ENCODE measurements at regions not wholly inside any gene's neighbourhood (a gene's known extent, or its start where the extent isn't known, plus 50 kb on each side); places are given as distances from the start of the nearest gene placed in this dataset.
"Not testable (repeated sequence)": the region's sequence is repeated elsewhere in the genome, so short reads cannot be mapped to it uniquely, and the experiment has no call there.

DNA sequence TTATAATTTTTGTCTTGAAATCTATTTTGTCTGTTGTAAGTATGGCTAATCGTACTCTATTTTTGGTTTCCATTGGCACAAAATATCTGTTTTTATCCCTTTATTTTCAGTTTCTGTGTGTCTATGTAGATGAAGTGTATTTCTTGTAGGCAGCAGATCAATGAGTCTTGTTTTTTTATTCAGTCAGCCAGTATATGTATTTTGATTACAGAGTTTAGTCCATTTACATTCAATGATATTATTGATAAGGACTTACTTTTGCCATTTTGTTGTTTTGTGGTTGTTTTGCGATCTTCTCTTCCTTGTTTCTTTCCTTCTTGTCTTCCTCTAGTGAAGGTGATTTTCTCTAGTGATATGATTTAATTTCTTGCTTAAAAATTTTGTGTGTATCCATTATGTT lies 336.3 kb upstream of the SPRY2 start:
- no peak for DNase-seq

GRCh38 chr13:80675442-80675841 lies 334.5 kb upstream of the SPRY2 start:
- DNase-seq: not testable (repeated sequence)

- no peak for DNase-seq
Observed at GRCh38 chr13:80671773-80672172, 330.8 kb upstream of the SPRY2 start.

GRCh38 chr13:80669112-80669511 lies 328.2 kb upstream of the SPRY2 start:
- DNase-seq: no peak

GRCh38 chr13:80668452-80668851 lies 327.5 kb upstream of the SPRY2 start:
- DNase-seq: no peak

DNA sequence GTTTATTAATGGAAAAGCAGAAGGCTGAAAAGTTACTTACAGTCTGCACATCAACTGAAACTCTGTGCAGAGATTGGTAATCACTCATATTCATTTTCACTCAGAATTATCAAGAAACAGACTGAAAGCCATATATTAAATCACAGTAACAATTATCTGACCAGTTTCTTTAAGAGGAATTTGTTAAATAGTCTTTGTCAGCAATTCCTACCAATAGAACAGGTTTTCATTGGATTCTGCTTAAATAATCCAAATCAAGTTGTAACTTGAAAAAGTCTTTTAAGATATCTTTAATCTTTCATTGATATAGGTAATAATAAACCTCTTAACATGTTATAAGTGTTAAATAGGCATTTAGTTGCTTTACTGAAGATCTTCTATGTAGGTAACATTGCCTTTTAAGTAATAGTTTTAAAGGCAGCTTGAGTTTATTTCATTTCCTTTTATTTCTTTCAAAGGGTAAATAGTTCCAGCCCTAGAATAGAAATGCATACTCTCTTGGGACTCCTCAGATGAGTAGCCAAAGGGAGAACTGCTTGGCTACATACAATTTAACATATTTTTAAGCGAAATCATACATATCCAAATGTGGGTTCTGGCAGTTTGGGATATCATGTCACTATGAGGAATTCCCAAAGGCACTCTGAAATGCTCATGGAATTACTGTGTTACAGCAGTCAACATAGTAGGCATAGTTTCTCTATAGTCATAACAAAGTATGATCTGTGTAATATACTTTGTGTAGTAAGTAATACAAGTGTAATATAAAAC lies 326.0 kb upstream of the SPRY2 start:
- no peak for DNase-seq

GRCh38 chr13:80665792-80666333 lies 324.9 kb upstream of the SPRY2 start:
- no peak for DNase-seq

GRCh38 chr13:80664950-80665349 lies 324.0 kb upstream of the SPRY2 start:
- DNase-seq: no peak

GRCh38 chr13:80663788-80664187 lies 322.9 kb upstream of the SPRY2 start:
- DNase-seq: no peak

- no peak for DNase-seq
Observed at GRCh38 chr13:80658705-80659104, 317.8 kb upstream of the SPRY2 start.

DNA sequence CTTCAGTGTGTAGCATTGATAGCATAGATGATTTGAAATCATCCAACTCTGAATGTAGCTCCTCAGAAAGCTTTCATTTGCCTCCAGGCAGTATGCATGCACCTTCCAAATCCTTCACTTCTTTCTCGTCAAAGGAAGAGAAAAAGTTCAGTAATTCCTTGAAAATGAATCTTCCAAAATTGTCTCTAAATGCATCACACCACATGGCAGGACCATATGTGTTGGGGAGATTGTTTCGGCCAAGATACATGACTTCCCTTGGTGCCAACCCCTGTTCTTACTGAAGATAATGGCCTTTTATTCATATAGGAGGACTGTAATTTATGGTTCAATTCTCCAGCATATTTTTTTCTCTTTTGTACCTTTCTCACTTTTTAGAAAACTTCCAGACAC lies 315.6 kb upstream of the SPRY2 start:
- no peak for DNase-seq

DNA sequence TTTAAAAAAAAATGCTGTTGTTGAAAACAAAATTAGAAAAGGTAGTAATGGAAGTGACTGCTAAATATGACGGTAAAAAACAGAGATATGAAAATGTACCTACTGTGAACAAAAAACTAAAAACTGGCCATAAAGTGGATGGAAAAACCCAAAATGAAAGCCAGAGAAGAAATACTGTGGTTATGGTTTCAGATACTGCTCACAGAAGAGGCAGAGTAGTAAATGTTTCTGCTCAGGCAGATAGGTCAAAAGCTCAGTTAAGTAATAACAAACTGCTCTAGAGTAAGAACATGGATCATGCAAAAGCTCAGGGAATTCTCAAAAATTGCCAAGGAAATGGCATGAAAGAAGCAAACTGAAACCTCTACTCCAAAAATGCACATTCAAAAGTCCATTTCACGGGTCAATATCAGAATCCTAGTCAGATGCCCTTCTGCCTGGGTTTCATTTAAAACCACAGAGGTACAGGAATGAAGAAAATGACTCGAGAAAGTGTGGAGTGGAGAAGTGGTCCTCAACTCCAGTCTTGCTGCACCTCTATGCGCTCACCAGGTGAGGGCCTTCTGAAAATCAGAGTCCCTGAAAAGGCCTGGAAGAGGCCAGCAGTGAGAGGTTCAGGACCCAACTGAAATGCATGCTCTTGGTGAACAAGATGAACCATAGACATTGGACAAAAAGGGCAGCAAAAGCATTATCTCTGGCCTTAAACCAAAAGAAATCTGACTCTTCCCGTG lies 315.0 kb upstream of the SPRY2 start:
- no peak for DNase-seq

GRCh38 chr13:80654638-80655249 lies 313.8 kb upstream of the SPRY2 start:
- peak; percentile 63 for DNase-seq

DNA sequence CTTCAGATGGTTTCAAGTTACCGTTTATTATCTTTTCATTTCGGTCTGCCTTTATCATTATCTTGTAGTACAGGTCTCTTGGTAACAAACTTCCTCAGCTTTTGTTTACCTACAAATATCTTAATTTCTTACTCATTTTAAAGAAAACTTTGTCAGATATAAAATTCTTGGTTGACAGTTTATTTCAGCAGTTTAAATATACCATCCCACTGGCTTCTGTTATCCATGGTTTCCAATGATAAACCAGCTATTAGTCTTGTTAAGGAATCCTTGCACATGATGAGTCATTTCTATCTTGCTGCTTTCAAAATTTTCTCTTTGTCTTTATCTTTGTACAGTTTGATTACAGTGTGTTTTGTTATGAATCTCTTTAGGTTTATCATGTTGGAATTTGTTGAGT lies 308.3 kb upstream of the SPRY2 start:
- no peak for DNase-seq

- DNase-seq: no peak
Observed at GRCh38 chr13:80642641-80643040, 301.7 kb upstream of the SPRY2 start.

- no peak for DNase-seq
Observed at GRCh38 chr13:80633251-80633650, 292.3 kb upstream of the SPRY2 start.

DNA sequence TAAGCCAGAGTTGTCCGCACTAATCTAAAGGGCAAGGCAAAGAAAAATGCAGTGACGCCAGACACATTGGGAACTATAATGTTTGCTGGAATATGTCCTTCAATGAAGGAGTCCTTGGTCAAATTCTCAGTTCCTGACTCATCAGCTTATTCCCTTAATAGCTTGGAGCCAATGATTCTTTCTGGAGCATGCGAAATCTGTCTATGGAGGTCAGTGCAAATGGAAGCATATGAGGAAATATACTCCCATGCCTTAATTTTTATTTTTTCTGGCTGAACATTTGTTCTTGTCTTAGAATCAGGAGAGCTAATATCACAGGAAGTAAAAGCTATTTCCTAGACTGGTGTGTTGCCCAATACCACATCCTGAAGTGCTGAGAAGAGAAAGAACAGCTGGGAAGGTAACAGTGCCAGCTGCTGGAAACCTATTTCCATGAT lies 289.8 kb upstream of the SPRY2 start:
- no peak for DNase-seq

- no peak for DNase-seq
Observed at GRCh38 chr13:80618781-80619180, 277.9 kb upstream of the SPRY2 start.

DNA sequence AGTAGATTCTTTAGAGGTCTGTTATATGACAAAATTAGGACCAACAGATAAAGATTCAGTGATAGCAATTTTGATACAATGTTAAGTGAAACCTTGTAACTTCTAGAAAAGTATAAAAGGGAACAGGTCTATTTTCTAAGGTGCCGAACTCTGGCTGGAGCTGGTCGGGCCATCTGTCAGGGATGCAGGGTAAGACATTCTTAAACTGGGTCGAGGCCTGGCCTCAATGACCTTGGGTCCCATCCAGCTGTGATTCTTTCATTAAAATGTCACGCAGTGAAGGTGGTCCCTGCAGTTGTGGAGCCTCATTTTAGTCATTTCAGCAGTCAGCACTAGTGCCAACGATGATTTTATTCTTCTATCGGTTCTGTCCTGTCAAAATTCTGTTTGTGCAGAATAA lies 271.9 kb upstream of the SPRY2 start:
- peak; percentile 9 for DNase-seq

DNA sequence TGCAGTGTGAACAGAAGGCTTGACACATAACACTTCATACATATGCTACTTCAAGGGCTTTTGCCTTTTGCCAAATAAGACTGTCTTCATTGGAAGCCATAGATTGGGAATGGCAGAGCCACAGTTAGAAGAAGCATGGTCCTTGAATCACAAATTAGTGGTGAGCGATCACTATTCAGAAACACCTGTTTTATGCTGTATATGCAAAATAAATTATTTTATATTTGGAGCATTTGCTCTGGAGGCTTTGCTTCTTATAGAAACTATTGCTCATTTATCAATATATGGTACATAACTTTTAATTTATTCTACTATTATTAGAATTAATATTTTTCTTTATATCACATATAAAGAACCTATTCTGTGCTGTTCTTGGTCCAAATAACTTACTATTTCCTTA lies 270.4 kb upstream of the SPRY2 start:
- no peak for DNase-seq

DNA sequence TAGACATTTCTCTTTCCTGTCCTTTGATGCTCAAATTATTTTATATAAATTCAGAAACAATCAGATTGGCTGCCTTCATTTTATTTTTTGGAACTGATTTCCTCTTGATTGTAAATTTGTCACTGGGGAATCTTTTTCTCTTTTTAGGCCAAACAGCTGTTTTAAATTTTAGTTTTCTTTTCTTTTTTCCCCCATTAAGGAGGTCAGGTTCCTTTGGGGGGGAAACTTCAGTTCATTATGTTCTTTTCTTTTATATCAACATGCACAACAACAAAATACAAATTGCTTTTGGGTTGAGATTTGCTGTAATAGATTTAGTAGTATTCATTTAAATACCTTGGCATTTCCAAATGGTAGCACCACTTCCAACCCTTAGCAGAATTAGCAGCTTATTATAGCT lies 264.8 kb upstream of the SPRY2 start:
- no peak for DNase-seq

GRCh38 chr13:80605011-80605410 lies 264.1 kb upstream of the SPRY2 start:
- DNase-seq: no peak

DNA sequence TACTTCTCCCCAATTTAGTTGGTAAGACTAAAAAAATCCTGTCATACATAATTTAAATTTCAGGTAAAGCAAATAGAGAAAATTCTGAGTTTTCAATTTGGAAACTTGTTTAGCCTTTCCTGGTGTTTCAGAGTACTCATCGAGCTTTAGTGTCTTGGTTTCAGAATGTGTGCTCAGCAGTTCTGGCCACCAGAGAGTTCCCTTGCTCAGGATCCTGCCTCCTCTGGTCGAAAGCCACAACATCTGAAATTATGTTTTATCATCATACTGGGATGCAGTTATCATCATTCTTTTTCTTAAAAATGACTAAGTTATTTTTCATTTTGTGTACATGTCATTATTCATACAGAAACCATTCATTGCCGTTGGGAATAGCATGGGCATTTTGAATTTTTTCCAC lies 263.2 kb upstream of the SPRY2 start:
- DNase-seq: no peak

DNA sequence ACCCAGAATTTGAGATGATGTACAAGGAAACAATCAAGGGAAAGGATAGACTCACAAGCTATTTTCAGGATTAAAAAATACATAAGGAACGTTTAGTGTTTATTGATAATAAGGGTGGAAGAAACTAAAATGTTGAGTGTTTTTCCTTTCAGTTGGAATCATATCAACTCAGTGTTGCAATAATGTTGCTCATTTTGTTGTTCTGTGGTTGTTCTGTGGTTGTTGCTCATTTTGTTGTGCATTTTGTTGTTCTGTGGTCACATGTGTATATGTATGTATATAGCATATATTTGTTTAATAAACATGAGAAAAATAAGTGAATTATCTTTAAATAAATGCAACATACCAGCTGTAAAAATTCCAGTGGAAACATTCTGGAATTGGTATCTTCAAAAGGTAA lies 262.4 kb upstream of the SPRY2 start:
- no peak for DNase-seq

Measured in retina (tissue), 1 donor.